ENCODE measurements at regions not wholly inside any gene's neighbourhood (a gene's known extent, or its start where the extent isn't known, plus 50 kb on each side); places are given as distances from the start of the nearest gene placed in this dataset.

DNA sequence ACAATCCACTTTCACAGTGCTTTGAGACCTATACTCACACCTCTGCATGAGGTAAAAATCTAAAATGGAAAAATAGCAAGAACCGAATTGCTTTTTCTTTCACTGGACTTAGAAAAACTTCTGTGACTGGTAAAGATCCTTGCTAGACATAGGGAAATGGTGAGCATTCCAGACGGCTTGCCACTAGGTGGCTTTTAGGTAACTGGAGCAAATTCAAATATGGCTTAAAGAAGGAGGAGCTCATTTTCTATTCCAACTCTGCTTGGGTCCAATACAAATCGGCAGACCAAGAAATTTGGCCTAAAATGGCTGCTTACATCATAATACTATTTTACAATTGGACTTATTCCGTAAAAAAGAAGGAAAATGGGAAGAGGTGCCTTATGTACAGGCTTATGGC is 977.9 kb downstream of the ADGRL2 start:
- Histone ChIP-seq H3K27me3 (ENCODE audit: control insufficient read depth, insufficient read depth, low read length) (no peaks in the 10 kb centered on the region), H3K27ac (ENCODE audit: insufficient read depth, low read length) (no peak overlapping the region), H3K9me3 (ENCODE audit: control insufficient read depth, insufficient read depth, low read length) (peaks cover 7% of the 10 kb centered on the region), H3K9me1 (ENCODE audit: insufficient read depth, low read length) (no peaks in the 10 kb centered on the region), H2AK5ac (ENCODE audit: low read depth, low read length) (no peak overlapping the region), H4K5ac (ENCODE audit: low read depth, low read length) (no peak overlapping the region), H3K36me3 (ENCODE audit: control insufficient read depth, insufficient read depth, low read length) (no peaks in the 10 kb centered on the region), H3K23ac (ENCODE audit: low read depth, low read length) (no peak overlapping the region), H2BK120ac (ENCODE audit: low read depth, low read length) (no peak overlapping the region), H3K4me1 (ENCODE audit: control insufficient read depth, insufficient read depth, low read length) (no peaks in the 10 kb centered on the region), H4K91ac (ENCODE audit: insufficient read depth, low read depth, low read length) (no peak overlapping the region), H3K4me3 (ENCODE audit: insufficient read depth, low read depth, low read length) (no peak overlapping the region), H2AFZ (replicated peaks; ENCODE audit: low read length, poor library complexity) (no peak overlapping the region), H3K9ac (ENCODE audit: low read depth, low read length) (no peak overlapping the region), H3K79me1 (ENCODE audit: low read depth in 1 of 2, low read length in 2 of 2) (no peaks in the 10 kb centered on the region), H2BK20ac (ENCODE audit: low read depth, low read length) (no peak overlapping the region), H3K4me2 (ENCODE audit: low read depth, low read length) (no peak overlapping the region), H4K8ac (ENCODE audit: low read depth in 2 of 2, low read length in 2 of 2) (no peak overlapping the region), H3K56ac (ENCODE audit: extremely low read depth, insufficient read depth, low read length) (no peak overlapping the region), H3K18ac (ENCODE audit: low read depth, low read length) (no peak overlapping the region), H3K14ac (replicated peaks; ENCODE audit: low read depth, low read length) (no peak overlapping the region), H2BK15ac (ENCODE audit: low read depth, low read length) (no peak overlapping the region), H2BK5ac (ENCODE audit: low read depth, low read length, poor library complexity, severe bottlenecking) (no peak overlapping the region), H3K4ac (ENCODE audit: low read depth, low read length) (no peak overlapping the region), H2AK9ac (replicated peaks; ENCODE audit: low read depth, low read length, poor library complexity) (no peak overlapping the region), H4K20me1 (ENCODE audit: insufficient read depth, low read length) (no peaks in the 10 kb centered on the region)
- ATAC-seq (ENCODE audit: low read depth) (no peak), DNase-seq (no peak)
- TF ChIP-seq BHLHE40 (IDR thresholded peaks at IDR 0.05; ENCODE audit: low read depth, low read length) (no peak), FOS (IDR thresholded peaks at IDR 0.05; ENCODE audit: low read depth, low read length) (no peak), MAZ (IDR thresholded peaks at IDR 0.05; ENCODE audit: borderline replicate concordance, low read depth, low read length) (no peak), RCOR1 (IDR thresholded peaks at IDR 0.05; ENCODE audit: insufficient replicate concordance, low read length) (no peak), POLR2A (IDR thresholded peaks at IDR 0.05; ENCODE audit: low read depth, low read length) (no peak), RAD21 (IDR thresholded peaks at IDR 0.05; ENCODE audit: low read length) (no peak), CEBPB (IDR thresholded peaks at IDR 0.05; ENCODE audit: low read depth, low read length) (no peak), RFX5 (IDR thresholded peaks at IDR 0.05; ENCODE audit: low read depth, low read length) (no peak), CHD1 (IDR thresholded peaks at IDR 0.05; ENCODE audit: low read depth, low read length) (no peak), SMC3 (IDR thresholded peaks at IDR 0.05; ENCODE audit: low read depth, low read length) (no peak)
- TF ChIP-seq, protein P1, sequence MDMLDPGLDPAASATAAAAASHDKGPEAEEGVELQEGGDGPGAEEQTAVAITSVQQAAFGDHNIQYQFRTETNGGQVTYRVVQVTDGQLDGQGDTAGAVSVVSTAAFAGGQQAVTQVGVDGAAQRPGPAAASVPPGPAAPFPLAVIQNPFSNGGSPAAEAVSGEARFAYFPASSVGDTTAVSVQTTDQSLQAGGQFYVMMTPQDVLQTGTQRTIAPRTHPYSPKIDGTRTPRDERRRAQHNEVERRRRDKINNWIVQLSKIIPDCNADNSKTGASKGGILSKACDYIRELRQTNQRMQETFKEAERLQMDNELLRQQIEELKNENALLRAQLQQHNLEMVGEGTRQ (IDR thresholded peaks at IDR 0.05; ENCODE audit: low read depth, low read length), result no peak
- TF ChIP-seq, protein P2, sequence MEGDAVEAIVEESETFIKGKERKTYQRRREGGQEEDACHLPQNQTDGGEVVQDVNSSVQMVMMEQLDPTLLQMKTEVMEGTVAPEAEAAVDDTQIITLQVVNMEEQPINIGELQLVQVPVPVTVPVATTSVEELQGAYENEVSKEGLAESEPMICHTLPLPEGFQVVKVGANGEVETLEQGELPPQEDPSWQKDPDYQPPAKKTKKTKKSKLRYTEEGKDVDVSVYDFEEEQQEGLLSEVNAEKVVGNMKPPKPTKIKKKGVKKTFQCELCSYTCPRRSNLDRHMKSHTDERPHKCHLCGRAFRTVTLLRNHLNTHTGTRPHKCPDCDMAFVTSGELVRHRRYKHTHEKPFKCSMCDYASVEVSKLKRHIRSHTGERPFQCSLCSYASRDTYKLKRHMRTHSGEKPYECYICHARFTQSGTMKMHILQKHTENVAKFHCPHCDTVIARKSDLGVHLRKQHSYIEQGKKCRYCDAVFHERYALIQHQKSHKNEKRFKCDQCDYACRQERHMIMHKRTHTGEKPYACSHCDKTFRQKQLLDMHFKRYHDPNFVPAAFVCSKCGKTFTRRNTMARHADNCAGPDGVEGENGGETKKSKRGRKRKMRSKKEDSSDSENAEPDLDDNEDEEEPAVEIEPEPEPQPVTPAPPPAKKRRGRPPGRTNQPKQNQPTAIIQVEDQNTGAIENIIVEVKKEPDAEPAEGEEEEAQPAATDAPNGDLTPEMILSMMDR (conservative IDR thresholded peaks at IDR 0.05; ENCODE audit: low read depth, low read length), result no peak
- in situ Hi-C loops (cut with MboI; ENCODE audit: low sequenced_read_pairs) (no loop called here), dilution Hi-C loops (cut with HindIII; ENCODE audit: low sequenced_read_pairs, unreplicated experiment) (no loop called here), intact Hi-C loops (cut with micrococcal nuclease) (no loop called here)
- CTCF ChIA-PET, result no interaction called here
- BruUV-seq (replicated peaks), result no TSS peak
- WGBS, 2 experiments (ENCODE audit: extremely low coverage in 2 of 2, insufficient read length in 1 of 2), result no CpG with 5 or more reads among the region's 4 CpGs
- POLR2A ChIA-PET (ENCODE audit: unreplicated experiment), result no interaction called here
